ENCODE measurements at regions not wholly inside any gene's neighbourhood (a gene's known extent, or its start where the extent isn't known, plus 50 kb on each side); places are given as distances from the start of the nearest gene placed in this dataset.
"Not testable (repeated sequence)": the region's sequence is repeated elsewhere in the genome, so short reads cannot be mapped to it uniquely, and the experiment has no call there.

GRCh38 chr16:29198231-29198630 lies 208.3 kb downstream of the NPIPB11 start:
- no peak for DNase-seq

- not testable (repeated sequence) for DNase-seq
Measured at GRCh38 chr16:29197494-29198100, 208.9 kb downstream of the NPIPB11 start.

GRCh38 chr16:29196746-29197145 lies 209.8 kb downstream of the NPIPB11 start:
- DNase-seq = not testable (repeated sequence)

- not testable (repeated sequence) for DNase-seq
Measured at GRCh38 chr16:29195116-29195872, 210.4 kb downstream of the LAT start.

- not testable (repeated sequence) for DNase-seq
Measured at GRCh38 chr16:29194185-29194844, 209.5 kb downstream of the LAT start.

- not testable (repeated sequence) for DNase-seq
Measured at GRCh38 chr16:29193634-29194033, 208.8 kb downstream of the LAT start.

GRCh38 chr16:29193248-29193574 lies 208.4 kb downstream of the LAT start:
- not testable (repeated sequence) for DNase-seq

- no peak for DNase-seq
Measured at GRCh38 chr16:29192329-29193247, 207.7 kb downstream of the LAT start.

- DNase-seq = not testable (repeated sequence)
Measured at GRCh38 chr16:29191636-29192180, 206.9 kb downstream of the LAT start.

- DNase-seq = not testable (repeated sequence)
Measured at GRCh38 chr16:29190553-29191431, 205.9 kb downstream of the LAT start.

GRCh38 chr16:29188806-29189205 lies 204.0 kb downstream of the LAT start:
- not testable (repeated sequence) for DNase-seq

GRCh38 chr16:29186306-29187220 lies 201.7 kb downstream of the LAT start:
- DNase-seq = not testable (repeated sequence)

GRCh38 chr16:29185872-29186271 lies 201.0 kb downstream of the LAT start:
- DNase-seq = not testable (repeated sequence)

- not testable (repeated sequence) for DNase-seq
Measured at GRCh38 chr16:29184738-29185438, 200.0 kb downstream of the LAT start.

- not testable (repeated sequence) for DNase-seq
Measured at GRCh38 chr16:29182940-29183868, 198.4 kb downstream of the LAT start.

- DNase-seq = no peak
Measured at GRCh38 chr16:29182501-29182900, 197.6 kb downstream of the LAT start.

GRCh38 chr16:29181921-29182411 lies 197.1 kb downstream of the LAT start:
- not testable (repeated sequence) for DNase-seq

GRCh38 chr16:29181254-29181780 lies 196.5 kb downstream of the LAT start:
- not testable (repeated sequence) for DNase-seq

Data from cerebellar nuclear complex (tissue), 1 donor.